Activated B cell treated with CpG ODN at 0.5 μM for 24 hours (primary cell): ENCODE measurements at regions not wholly inside any gene's neighbourhood (a gene's known extent, or its start where the extent isn't known, plus 50 kb on each side); places are given as distances from the start of the nearest gene placed in this dataset.
A peak's percentile ranks its signal among the peaks of the same experiment; 100 is the strongest.

Experiments
- ATAC-seq: fragments of 200-7000 bp; cut with Tn5 transposase; one replicate; pipeline ENCODE4 v1.10.0; 2021; ENCODE audit warnings: low read depth, mild to moderate bottlenecking, moderate library complexity
- CTCF ChIA-PET: fragments of 350-600 bp; sonication (Branson Sonifier 250); formaldehyde crosslinking; loops from one replicate; lab custom pipeline; 2021; ENCODE audit warnings: antibody characterized with exemption; lab: Charles Lee
- POLR2A ChIA-PET: fragments of 350-600 bp; sonication (Branson Sonifier 250); formaldehyde crosslinking; loops from one replicate; lab custom pipeline; 2021; ENCODE audit warnings: antibody characterized with exemption; lab: Charles Lee
- DNase-seq: peaks from one replicate; pipeline ENCODE4 v3.0.0; 2022
- H3K27ac Mint-ChIP-seq: one replicate; pipeline ENCODE4 v1.8.0; 2020; ENCODE audit warnings: mixed read lengths
- H3K27me3 Mint-ChIP-seq: one replicate; pipeline ENCODE4 v1.8.0; 2021; ENCODE audit warnings: mixed read lengths
- H3K36me3 Mint-ChIP-seq: one replicate; pipeline ENCODE4 v1.8.0; 2021; ENCODE audit warnings: low read depth, mixed read lengths
- H3K4me1 Mint-ChIP-seq: one replicate; pipeline ENCODE4 v1.8.0; 2021; ENCODE audit warnings: mixed read lengths
- H3K4me3 Mint-ChIP-seq: one replicate; pipeline ENCODE4 v1.8.0; 2020; ENCODE audit warnings: mild to moderate bottlenecking, mixed read lengths
- H3K9me3 Mint-ChIP-seq: one replicate; pipeline ENCODE4 v1.8.0; 2020; ENCODE audit warnings: mixed read lengths
- intact Hi-C: fragments of 100-400 bp; cut with micrococcal nuclease; formaldehyde crosslinking; loops from one replicate; pipeline ENCODE4 v1.15.1; 2024
- TF ChIP-seq, protein P1 (sequence below): fragments of 200-600 bp; IDR thresholded peaks from one replicate; pipeline ENCODE4 v1.8.0; 2022; ENCODE audit warnings: antibody characterized with exemption, mild to moderate bottlenecking

DNA sequence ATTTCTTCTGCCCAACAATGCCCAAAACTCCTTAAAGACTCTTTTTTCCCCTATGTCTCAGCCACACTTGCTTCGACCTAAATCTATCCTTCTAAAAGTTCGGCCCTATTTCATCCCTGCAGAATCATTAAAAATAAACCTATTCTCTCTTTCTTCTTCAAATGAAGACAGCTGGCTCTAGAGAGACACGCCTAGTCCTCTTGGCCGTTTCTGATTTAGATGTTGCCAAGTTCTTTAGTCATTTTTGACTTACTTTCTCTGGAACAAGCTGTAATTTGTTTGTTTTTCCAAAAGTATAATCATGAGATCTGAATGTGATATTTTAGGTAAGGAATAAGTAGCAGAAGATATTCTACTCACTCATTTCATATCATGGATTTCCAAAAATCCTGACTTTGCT, 211.6 kb downstream of the CENPC start:
- intact Hi-C loops = no loop called here
- ATAC-seq = no peak
- TF ChIP-seq, protein P1, sequence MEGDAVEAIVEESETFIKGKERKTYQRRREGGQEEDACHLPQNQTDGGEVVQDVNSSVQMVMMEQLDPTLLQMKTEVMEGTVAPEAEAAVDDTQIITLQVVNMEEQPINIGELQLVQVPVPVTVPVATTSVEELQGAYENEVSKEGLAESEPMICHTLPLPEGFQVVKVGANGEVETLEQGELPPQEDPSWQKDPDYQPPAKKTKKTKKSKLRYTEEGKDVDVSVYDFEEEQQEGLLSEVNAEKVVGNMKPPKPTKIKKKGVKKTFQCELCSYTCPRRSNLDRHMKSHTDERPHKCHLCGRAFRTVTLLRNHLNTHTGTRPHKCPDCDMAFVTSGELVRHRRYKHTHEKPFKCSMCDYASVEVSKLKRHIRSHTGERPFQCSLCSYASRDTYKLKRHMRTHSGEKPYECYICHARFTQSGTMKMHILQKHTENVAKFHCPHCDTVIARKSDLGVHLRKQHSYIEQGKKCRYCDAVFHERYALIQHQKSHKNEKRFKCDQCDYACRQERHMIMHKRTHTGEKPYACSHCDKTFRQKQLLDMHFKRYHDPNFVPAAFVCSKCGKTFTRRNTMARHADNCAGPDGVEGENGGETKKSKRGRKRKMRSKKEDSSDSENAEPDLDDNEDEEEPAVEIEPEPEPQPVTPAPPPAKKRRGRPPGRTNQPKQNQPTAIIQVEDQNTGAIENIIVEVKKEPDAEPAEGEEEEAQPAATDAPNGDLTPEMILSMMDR = no peak

DNA sequence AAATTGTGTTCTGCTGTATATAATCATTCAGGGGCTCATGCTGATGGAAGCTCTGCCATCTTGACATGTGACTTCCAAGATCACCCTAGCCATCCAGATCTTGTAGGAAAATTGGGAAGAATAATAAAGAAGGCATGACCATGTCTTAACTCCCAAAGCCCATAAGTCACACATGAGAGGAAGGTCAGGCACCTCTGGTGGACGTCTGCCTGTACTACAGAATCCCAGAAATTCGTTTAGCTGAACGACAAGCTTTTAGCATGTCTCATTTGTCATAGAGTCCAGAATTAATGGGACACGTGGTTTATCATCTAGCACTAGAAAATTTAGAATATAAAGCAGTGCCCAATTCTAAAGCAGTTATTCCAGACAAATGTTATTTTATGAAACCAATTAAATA, 212.7 kb downstream of the CENPC start:
- intact Hi-C loops = no loop called here
- ATAC-seq = no peak
- no peaks in the 10 kb centered on the region for H3K4me1 Mint-ChIP-seq
- no peak for DNase-seq
- H3K27ac Mint-ChIP-seq = no peak overlapping the region
- peaks cover 5% of the 10 kb centered on the region for H3K27me3 Mint-ChIP-seq
- H3K4me3 Mint-ChIP-seq = no peak overlapping the region
- no peaks in the 10 kb centered on the region for H3K9me3 Mint-ChIP-seq
- ChIA-PET POLR2A (no interaction called here), CTCF (no interaction called here)
- TF ChIP-seq, protein P1 = no peak
- H3K36me3 Mint-ChIP-seq = no peaks in the 10 kb centered on the region

More for the DNA sequence above, 211.6 kb downstream of the CENPC start:
- Mint-ChIP-seq H3K27ac (no peak overlapping the region), H3K36me3 (no peaks in the 10 kb centered on the region), H3K4me3 (no peak overlapping the region), H3K27me3 (peaks cover 2% of the 10 kb centered on the region), H3K4me1 (no peaks in the 10 kb centered on the region), H3K9me3 (no peaks in the 10 kb centered on the region)
- POLR2A ChIA-PET = no interaction called here
- CTCF ChIA-PET = interaction anchor here (0.8 kb wide), 1 partner anchor 566 kb away, joined by 3 read pairs; no protein-coding TSS in a partner anchor
- DNase-seq = no peak

DNA sequence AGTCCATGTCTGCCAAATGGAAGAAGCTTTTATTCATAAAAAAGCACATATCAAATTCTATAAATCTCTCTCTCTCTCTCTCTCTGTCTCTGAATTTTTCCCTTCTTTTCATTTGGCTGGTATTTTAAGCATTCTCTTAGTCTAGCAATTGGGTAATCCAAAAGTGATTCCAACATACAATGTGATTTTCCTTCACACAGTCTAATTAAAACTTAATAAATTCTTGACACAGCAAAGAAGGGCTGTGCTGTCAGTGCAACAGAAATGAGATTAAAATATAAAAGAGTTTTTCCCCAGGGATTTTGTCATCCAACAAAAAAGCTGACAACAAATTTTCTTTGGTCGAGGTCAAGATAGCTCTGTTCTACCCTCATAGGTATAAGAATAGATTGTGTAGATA, 216.9 kb downstream of the CENPC start:
- intact Hi-C loops = no loop called here
- Mint-ChIP-seq H3K4me1 (no peaks in the 10 kb centered on the region), H3K27me3 (peaks cover 7% of the 10 kb centered on the region), H3K27ac (no peak overlapping the region), H3K4me3 (no peak overlapping the region), H3K9me3 (no peaks in the 10 kb centered on the region), H3K36me3 (no peaks in the 10 kb centered on the region)
- TF ChIP-seq, protein P1 = no peak
- CTCF ChIA-PET = interaction anchor here (1.5 to 2.8 kb wide), 2 partner anchors 11 to 241 kb away, joined by 11 to 14 read pairs; no protein-coding TSS in a partner anchor
- DNase-seq = no peak
- POLR2A ChIA-PET = no interaction called here
- ATAC-seq = no peak

DNA sequence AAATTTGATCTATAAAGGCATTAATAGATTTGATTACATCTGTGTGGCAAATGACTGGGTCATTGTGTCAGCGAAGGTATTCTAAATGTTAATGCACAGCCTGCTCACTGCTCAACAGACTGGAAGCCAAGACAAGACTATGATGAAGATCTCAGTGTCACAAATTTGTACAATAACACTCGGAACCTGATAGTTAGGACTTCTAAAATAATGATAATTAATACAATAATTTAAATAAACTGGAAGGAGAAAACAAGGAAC, 217.4 kb downstream of the CENPC start:
- Mint-ChIP-seq H3K9me3 (no peaks in the 10 kb centered on the region), H3K27me3 (peaks cover 7% of the 10 kb centered on the region), H3K36me3 (no peaks in the 10 kb centered on the region), H3K4me3 (no peak overlapping the region), H3K27ac (no peak overlapping the region), H3K4me1 (no peaks in the 10 kb centered on the region)
- CTCF ChIA-PET = interaction anchor here (0.7 to 2.8 kb wide), 3 partner anchors 12 to 240 kb away, joined by 4 to 14 read pairs (median 11); no protein-coding TSS in a partner anchor
- POLR2A ChIA-PET = interaction anchor here (0.7 kb wide), 1 partner anchor 513 kb away, joined by 5 read pairs; no protein-coding TSS in a partner anchor
- ATAC-seq = no peak
- DNase-seq = no peak
- TF ChIP-seq, protein P1 = no peak
- intact Hi-C loops = no loop called here

DNA sequence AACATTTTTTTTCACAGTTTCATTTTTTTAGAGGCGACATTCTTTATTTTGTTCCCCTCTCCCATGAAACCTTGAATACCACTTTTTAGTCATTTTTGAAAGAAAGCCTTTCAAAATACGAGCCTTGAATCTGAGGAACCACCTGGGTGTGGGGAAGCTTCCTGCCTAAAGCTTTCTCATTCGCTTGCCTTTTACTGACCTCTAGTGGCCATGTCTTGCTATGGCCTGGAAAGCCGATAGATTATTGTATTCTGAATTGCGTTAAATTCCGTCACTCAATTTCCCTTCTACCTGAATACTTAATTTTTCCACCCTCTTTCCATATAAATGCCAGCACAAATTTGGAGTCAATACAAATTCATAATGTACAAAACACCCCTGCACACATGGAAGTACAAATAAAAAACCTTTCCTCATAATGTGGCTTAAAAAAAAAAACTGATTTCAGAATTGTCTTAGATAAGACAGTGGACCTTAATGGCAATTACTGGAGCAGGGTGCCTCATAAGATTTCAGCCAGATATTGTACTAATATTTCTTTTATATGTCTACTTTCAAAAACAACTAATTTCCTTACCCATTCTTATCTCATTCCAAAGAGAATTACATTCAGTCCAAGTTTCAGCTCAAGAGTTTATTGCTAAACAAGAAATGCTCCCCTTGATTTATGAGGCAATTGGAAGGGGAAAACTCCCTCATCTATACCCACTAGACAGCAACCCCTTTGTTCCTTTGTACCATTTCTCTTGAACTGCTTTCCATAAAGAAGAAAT, 217.9 kb downstream of the CENPC start:
- Mint-ChIP-seq H3K4me3 (no peak overlapping the region), H3K4me1 (no peaks in the 10 kb centered on the region), H3K9me3 (no peaks in the 10 kb centered on the region), H3K27me3 (peaks cover 7% of the 10 kb centered on the region), H3K27ac (no peak overlapping the region), H3K36me3 (no peaks in the 10 kb centered on the region)
- intact Hi-C loops = loop anchor here (1.0 kb wide), 1 partner anchor 239 kb away; no protein-coding TSS in a partner anchor
- ATAC-seq (peak; percentile 58), DNase-seq (no peak)
- POLR2A ChIA-PET = interaction anchor here (0.7 kb wide), 1 partner anchor 513 kb away, joined by 5 read pairs; no protein-coding TSS in a partner anchor
- CTCF ChIA-PET = interaction anchor here (0.6 to 2.8 kb wide), 7 partner anchors 8 to 240 kb away, joined by 3 to 14 read pairs (median 3); no protein-coding TSS in a partner anchor
- TF ChIP-seq, protein P1 = no peak
